LNCaP clone FGC (cell line): ENCODE measurements at regions not wholly inside any gene's neighbourhood (a gene's known extent, or its start where the extent isn't known, plus 50 kb on each side); places are given as distances from the start of the nearest gene placed in this dataset.

Experiments used
- DNase-seq: peaks from one replicate; pipeline ENCODE4 v3.0.0-alpha.2; 2011; ENCODE audit warnings: low read depth
- H3K4me3 ChIP-seq: 2 replicates; pipeline ENCODE4 v1.5.1; 2011; ENCODE audit warnings: mild to moderate bottlenecking, low read depth, low read length, control low read depth
- CTCF ChIP-seq: IDR thresholded peaks from 2 replicates; pipeline ENCODE4 v1.5.1; 2012; ENCODE audit warnings: mild to moderate bottlenecking; ENCODE audit not compliant: control insufficient read depth, insufficient read depth; ENCODE audit errors: extremely low read depth

- TF ChIP-seq CTCF = no peak
These were observed 137.8 kb upstream of the CPEB2 start for GRCh38 chr4:14864365-14865030.

GRCh38 chr4:14865031-14865366 is 137.3 kb upstream of the CPEB2 start:
- DNase-seq = no peak
- no peak for TF ChIP-seq CTCF
- no peak overlapping the region for H3K4me3 ChIP-seq

More at GRCh38 chr4:14864365-14865030, 137.8 kb upstream of the CPEB2 start:
- DNase-seq = no peak
- no peak overlapping the region for H3K4me3 ChIP-seq

GRCh38 chr4:14865804-14866203 is 136.5 kb upstream of the CPEB2 start:
- H3K4me3 ChIP-seq = no peak overlapping the region
- no peak for TF ChIP-seq CTCF
- DNase-seq = no peak

GRCh38 chr4:14867847-14868246 is 134.4 kb upstream of the CPEB2 start:
- TF ChIP-seq CTCF = no peak
- no peak for DNase-seq
- H3K4me3 ChIP-seq = no peak overlapping the region

GRCh38 chr4:14868426-14869395 is 133.6 kb upstream of the CPEB2 start:
- TF ChIP-seq CTCF = no peak
- no peak for DNase-seq
- no peak overlapping the region for H3K4me3 ChIP-seq

- TF ChIP-seq CTCF = no peak
- no peak overlapping the region for H3K4me3 ChIP-seq
- DNase-seq = no peak
These were observed 130.4 kb upstream of the CPEB2 start for GRCh38 chr4:14871676-14872430.
